GM23338 (cell line): ENCODE measurements at regions not wholly inside any gene's neighbourhood (a gene's known extent, or its start where the extent isn't known, plus 50 kb on each side); places are given as distances from the start of the nearest gene placed in this dataset.

ENCODE experiments used
- ATAC-seq: fragments of 200-7000 bp; cut with Tn5 transposase; 3 replicates; pipeline ENCODE4 v1.9.1; 2020
- DNase-seq: peaks from one replicate; pipeline ENCODE4 v3.0.0-alpha.2; 2015; ENCODE audit warnings: low spot score
- H2AFZ ChIP-seq: fragments of 200-600 bp; sonication (generic); 2 replicates; pipeline ENCODE4 v1.8.0; 2016; ENCODE audit warnings: antibody characterized with exemption, mild to moderate bottlenecking, moderate library complexity
- H3F3A ChIP-seq: fragments of 200-600 bp; sonication (generic); replicated peaks from 2 replicates; pipeline ENCODE4 v1.8.0; 2017; ENCODE audit warnings: antibody characterized with exemption, mixed run types, low read depth
- H3K27ac ChIP-seq: fragments of 200-600 bp; sonication (generic); 2 replicates; pipeline ENCODE4 v1.6.1; 2016; ENCODE audit warnings: low read depth
- H3K27me3 ChIP-seq: fragments of 200-600 bp; sonication (generic); 2 replicates; pipeline ENCODE4 v1.8.0; 2016; ENCODE audit warnings: mild to moderate bottlenecking, mixed run types, moderate library complexity; ENCODE audit not compliant: insufficient read depth
- H3K36me3 ChIP-seq: fragments of 200-600 bp; sonication (generic); 2 replicates; pipeline ENCODE4 v1.8.0; 2016; ENCODE audit warnings: mild to moderate bottlenecking; ENCODE audit not compliant: insufficient read depth
- H3K4me1 ChIP-seq: fragments of 200-600 bp; sonication (generic); 2 replicates; pipeline ENCODE4 v1.8.0; 2016; ENCODE audit warnings: mild to moderate bottlenecking, moderate library complexity; ENCODE audit not compliant: insufficient read depth
- H3K4me2 ChIP-seq: fragments of 200-600 bp; sonication (generic); 2 replicates; pipeline ENCODE4 v1.7.1; 2017; ENCODE audit warnings: mixed run types
- H3K4me3 ChIP-seq: fragments of 200-600 bp; sonication (generic); 2 replicates; pipeline ENCODE4 v1.6.1; 2016; ENCODE audit warnings: mixed run types
- H3K79me2 ChIP-seq: fragments of 200-600 bp; sonication (generic); replicated peaks from 2 replicates; pipeline ENCODE4 v1.8.0; 2017; ENCODE audit warnings: mild to moderate bottlenecking; ENCODE audit not compliant: insufficient read depth
- H3K9me2 ChIP-seq: fragments of 200-600 bp; sonication (generic); 2 replicates; pipeline ENCODE4 v1.8.0; 2017; ENCODE audit not compliant: insufficient read depth
- H4K20me1 ChIP-seq: fragments of 200-600 bp; sonication (generic); replicated peaks from 2 replicates; pipeline ENCODE4 v1.8.0; 2017; ENCODE audit warnings: mild to moderate bottlenecking; ENCODE audit not compliant: insufficient read depth
- H3K27ac Mint-ChIP-seq: 2 replicates; pipeline ENCODE4 v1.8.0; 2020; ENCODE audit warnings: inconsistent platforms, mild to moderate bottlenecking, moderate library complexity, mixed read lengths
- H3K27me3 Mint-ChIP-seq: 3 replicates; pipeline ENCODE4 v1.8.0; 2022; ENCODE audit warnings: low read depth, mild to moderate bottlenecking, moderate library complexity, mixed read lengths, inconsistent platforms; ENCODE audit not compliant: insufficient read depth, poor library complexity
- H3K36me3 Mint-ChIP-seq: 3 replicates; pipeline ENCODE4 v1.8.0; 2021; ENCODE audit warnings: low read depth, mild to moderate bottlenecking, inconsistent platforms, moderate library complexity, mixed read lengths
- H3K4me1 Mint-ChIP-seq: 3 replicates; pipeline ENCODE4 v1.8.0; 2020; ENCODE audit warnings: mild to moderate bottlenecking, inconsistent platforms, mixed read lengths
- H3K4me3 Mint-ChIP-seq: 3 replicates; pipeline ENCODE4 v1.8.0; 2021; ENCODE audit warnings: moderate library complexity, mild to moderate bottlenecking, inconsistent platforms, mixed read lengths
- H3K9me3 Mint-ChIP-seq: 3 replicates; pipeline ENCODE4 v1.8.0; 2020; ENCODE audit warnings: moderate library complexity, mild to moderate bottlenecking, inconsistent platforms, mixed read lengths
- CREB1 ChIP-seq: fragments of 250-450 bp; sonication (Bioruptor Pico); IDR thresholded peaks from 2 replicates; pipeline ENCODE4 v1.5.0; 2020; ENCODE audit warnings: low read depth, mild to moderate bottlenecking, moderate library complexity
- CTCF ChIP-seq, 2 experiments: fragments of 200-600 bp in 1 of 2; sonication (generic) in 1 of 2; conservative IDR thresholded peaks; 2 replicates each; pipeline versions ENCODE4 v1.5.1 to v1.6.1; 2016 to 2017; ENCODE audit warnings: antibody characterized with exemption in 2 of 2, low read depth in 2 of 2, mild to moderate bottlenecking in 2 of 2, moderate library complexity in 1 of 2
- ETS1 ChIP-seq: IDR thresholded peaks from 2 replicates; pipeline ENCODE4 v1.6.1; 2016; ENCODE audit warnings: antibody characterized with exemption
- EZH2 ChIP-seq: fragments of 200-600 bp; sonication (generic); IDR thresholded peaks from one replicate; pipeline ENCODE4 v1.8.0; 2017; ENCODE audit warnings: antibody characterized with exemption, mild to moderate bottlenecking, low read depth; ENCODE audit not compliant: unreplicated experiment
- EZH2phosphoT487 ChIP-seq: fragments of 200-600 bp; sonication (generic); IDR thresholded peaks from one replicate; pipeline ENCODE4 v1.8.1; 2018; ENCODE audit warnings: antibody characterized with exemption; ENCODE audit not compliant: unreplicated experiment
- JUNB ChIP-seq: IDR thresholded peaks from one replicate; pipeline ENCODE4 v1.6.1; 2016; ENCODE audit warnings: antibody characterized with exemption; ENCODE audit not compliant: unreplicated experiment
- NANOG ChIP-seq: IDR thresholded peaks from 2 replicates; pipeline ENCODE4 v1.6.1; 2016; ENCODE audit warnings: antibody characterized with exemption, borderline replicate concordance
- POLR2AphosphoS5 ChIP-seq: IDR thresholded peaks from 2 replicates; pipeline ENCODE4 v1.6.1; 2016; ENCODE audit warnings: antibody characterized with exemption, low read depth
- REST ChIP-seq: IDR thresholded peaks from one replicate; pipeline ENCODE4 v1.6.1; 2018; ENCODE audit warnings: antibody characterized with exemption; ENCODE audit not compliant: unreplicated experiment
- STAT1 ChIP-seq: IDR thresholded peaks from one replicate; pipeline ENCODE4 v1.6.1; 2016; ENCODE audit warnings: antibody characterized with exemption; ENCODE audit not compliant: unreplicated experiment
- ZNF114 ChIP-seq: fragments of 250-450 bp; sonication (Bioruptor Pico); IDR thresholded peaks from 2 replicates; pipeline ENCODE4 v1.5.0; 2020; ENCODE audit warnings: mild to moderate bottlenecking, moderate library complexity
- ZNF331 ChIP-seq: fragments of 250-450 bp; sonication (Bioruptor Pico); IDR thresholded peaks from 2 replicates; pipeline ENCODE4 v1.5.0; 2020; ENCODE audit warnings: low read depth, mild to moderate bottlenecking, moderate library complexity
- ZNF462 ChIP-seq: fragments of 250-450 bp; sonication (Bioruptor Pico); IDR thresholded peaks from 2 replicates; pipeline ENCODE4 v1.5.0; 2020; ENCODE audit warnings: mild to moderate bottlenecking, moderate library complexity

GRCh38 chr2:9141091-9141667 lies 65.4 kb upstream of the ASAP2 start:
- no peaks in the 10 kb centered on the region for H3K79me2 ChIP-seq
- no peaks in the 10 kb centered on the region for H3K36me3 ChIP-seq
- no peak for ATAC-seq
- Mint-ChIP-seq H3K4me1 (peaks cover 32% of the 10 kb centered on the region), H3K4me3 (no peak overlapping the region), H3K27ac (no peak overlapping the region), H3K27me3 (peaks cover 29% of the 10 kb centered on the region), H3K9me3 (no peaks in the 10 kb centered on the region; the same call in 2 of the 3 replicates), H3K36me3 (no peaks in the 10 kb centered on the region)
- TF ChIP-seq ZNF114 (CRISPR knock-in tag) (no peak), ZNF331 (CRISPR knock-in tag) (no peak), EZH2 (no peak), ZNF462 (CRISPR knock-in tag) (no peak), POLR2AphosphoS5 (no peak), STAT1 (no peak), EZH2phosphoT487 (no peak), REST (no peak), NANOG (no peak), ETS1 (no peak), JUNB (no peak), CTCF (conservative IDR thresholded peaks at IDR 0.05; ENCODE audit: low read depth in 2 of 2) (no peak), CREB1 (no peak)
- H3K4me3 ChIP-seq, result no peak overlapping the region
- H4K20me1 ChIP-seq, result no peaks in the 10 kb centered on the region
- peaks cover 10% of the 10 kb centered on the region for H3K4me1 ChIP-seq
- H3K9me2 ChIP-seq, result no peaks in the 10 kb centered on the region
- no peak overlapping the region for H2AFZ ChIP-seq
- H3K4me2 ChIP-seq, result no peak overlapping the region
- DNase-seq, result no peak
- no peak overlapping the region for H3K27ac ChIP-seq
- H3K27me3 ChIP-seq, result peaks cover 41% of the 10 kb centered on the region
- H3F3A ChIP-seq, result 0 out of 2 replicates have a peak, but pooled peaks cover 5% of the 10 kb centered on the region
